ENCODE measurements at regions not wholly inside any gene's neighbourhood (a gene's known extent, or its start where the extent isn't known, plus 50 kb on each side); places are given as distances from the start of the nearest gene placed in this dataset.
"Not testable (repeated sequence)": the region's sequence is repeated elsewhere in the genome, so short reads cannot be mapped to it uniquely, and the experiment has no call there.

DNA sequence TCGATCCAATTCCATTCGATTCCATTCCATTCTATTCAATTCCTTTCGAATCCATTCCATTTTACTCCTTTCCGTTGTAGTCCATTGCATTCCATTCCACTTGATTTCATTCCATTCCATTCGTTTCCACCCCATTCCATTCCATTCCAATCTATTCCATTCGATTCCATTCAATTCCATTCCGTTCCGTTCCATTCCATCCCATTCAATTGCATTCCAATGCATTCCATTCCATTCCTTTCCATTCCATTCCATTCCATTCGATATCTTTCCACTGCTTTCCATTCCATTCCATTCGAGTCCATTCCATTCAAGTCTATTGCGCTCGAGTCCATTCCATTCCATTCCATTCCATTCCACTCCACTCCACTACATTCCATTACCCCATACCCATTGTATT is 2568.7 kb upstream of the TPTE start:
- H4K20me1 ChIP-seq (ENCODE audit: low read depth, low read length) = no peaks in the 10 kb centered on the region
- no peak overlapping the region for H3K9ac ChIP-seq (ENCODE audit: low read length)
- no peaks in the 10 kb centered on the region for H3K27me3 ChIP-seq (ENCODE audit: low read length)
- no peak overlapping the region for H2AFZ ChIP-seq (ENCODE audit: low read depth, low read length, severe bottlenecking)
- H3K36me3 ChIP-seq (ENCODE audit: low read length) = no peaks in the 10 kb centered on the region
- peaks cover 99% of the 10 kb centered on the region for H3K9me3 ChIP-seq (ENCODE audit: insufficient read depth, low read length)
- no peaks in the 10 kb centered on the region for H3K79me2 ChIP-seq (ENCODE audit: insufficient read depth, low read length)
- H3K4me3 ChIP-seq (ENCODE audit: insufficient read depth, low read length, poor library complexity, severe bottlenecking) = no peak overlapping the region
- no peak overlapping the region for H3K4me2 ChIP-seq (ENCODE audit: low read depth, low read length, poor library complexity, severe bottlenecking)
- no peak for TF ChIP-seq EZH2phosphoT487 (conservative IDR thresholded peaks at IDR 0.05; ENCODE audit: low read length)
- TF ChIP-seq, protein P1, sequence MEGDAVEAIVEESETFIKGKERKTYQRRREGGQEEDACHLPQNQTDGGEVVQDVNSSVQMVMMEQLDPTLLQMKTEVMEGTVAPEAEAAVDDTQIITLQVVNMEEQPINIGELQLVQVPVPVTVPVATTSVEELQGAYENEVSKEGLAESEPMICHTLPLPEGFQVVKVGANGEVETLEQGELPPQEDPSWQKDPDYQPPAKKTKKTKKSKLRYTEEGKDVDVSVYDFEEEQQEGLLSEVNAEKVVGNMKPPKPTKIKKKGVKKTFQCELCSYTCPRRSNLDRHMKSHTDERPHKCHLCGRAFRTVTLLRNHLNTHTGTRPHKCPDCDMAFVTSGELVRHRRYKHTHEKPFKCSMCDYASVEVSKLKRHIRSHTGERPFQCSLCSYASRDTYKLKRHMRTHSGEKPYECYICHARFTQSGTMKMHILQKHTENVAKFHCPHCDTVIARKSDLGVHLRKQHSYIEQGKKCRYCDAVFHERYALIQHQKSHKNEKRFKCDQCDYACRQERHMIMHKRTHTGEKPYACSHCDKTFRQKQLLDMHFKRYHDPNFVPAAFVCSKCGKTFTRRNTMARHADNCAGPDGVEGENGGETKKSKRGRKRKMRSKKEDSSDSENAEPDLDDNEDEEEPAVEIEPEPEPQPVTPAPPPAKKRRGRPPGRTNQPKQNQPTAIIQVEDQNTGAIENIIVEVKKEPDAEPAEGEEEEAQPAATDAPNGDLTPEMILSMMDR (IDR thresholded peaks at IDR 0.05; ENCODE audit: insufficient read depth, low read length, poor library complexity, severe bottlenecking) = no peak
- no peak overlapping the region for H3K27ac ChIP-seq (ENCODE audit: low read depth, low read length)
- H3K9me2 ChIP-seq (replicated peaks; ENCODE audit: insufficient read depth, low read length) = no peaks in the 10 kb centered on the region
- no peaks in the 10 kb centered on the region for H3F3A ChIP-seq (ENCODE audit: insufficient read depth)

DNA sequence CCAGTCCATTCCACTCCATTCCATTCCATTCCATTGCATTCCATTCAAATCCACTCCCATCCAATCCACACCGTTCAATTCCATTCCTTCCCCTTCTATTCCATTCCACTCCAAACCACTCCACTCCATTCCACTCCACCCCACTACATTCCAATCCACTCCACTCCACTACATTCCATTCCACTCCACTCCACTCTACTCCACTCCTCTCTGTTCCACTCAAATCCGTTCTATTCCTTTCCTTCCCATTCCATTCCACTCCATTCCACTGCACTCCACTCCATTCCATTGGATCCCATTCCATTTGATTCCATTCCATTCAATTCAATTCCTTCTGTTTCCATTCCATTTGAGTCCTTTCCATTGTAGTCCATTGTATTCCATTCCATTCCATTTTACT is 2568.3 kb upstream of the TPTE start:
- Histone ChIP-seq H3K9ac (ENCODE audit: low read length) (no peak overlapping the region), H4K20me1 (ENCODE audit: low read depth, low read length) (no peaks in the 10 kb centered on the region), H3K4me3 (ENCODE audit: insufficient read depth, low read length, poor library complexity, severe bottlenecking) (no peak overlapping the region), H3K9me2 (replicated peaks; ENCODE audit: insufficient read depth, low read length) (no peaks in the 10 kb centered on the region), H3K9me3 (ENCODE audit: insufficient read depth, low read length) (peaks cover 99% of the 10 kb centered on the region), H3K27me3 (ENCODE audit: low read length) (no peaks in the 10 kb centered on the region), H3K4me2 (ENCODE audit: low read depth, low read length, poor library complexity, severe bottlenecking) (no peak overlapping the region), H3K27ac (ENCODE audit: low read depth, low read length) (no peak overlapping the region), H3K36me3 (ENCODE audit: low read length) (no peaks in the 10 kb centered on the region), H3K79me2 (ENCODE audit: insufficient read depth, low read length) (no peaks in the 10 kb centered on the region), H2AFZ (ENCODE audit: low read depth, low read length, severe bottlenecking) (no peak overlapping the region), H3F3A (ENCODE audit: insufficient read depth) (no peaks in the 10 kb centered on the region)
- TF ChIP-seq, protein P1 (IDR thresholded peaks at IDR 0.05; ENCODE audit: insufficient read depth, low read length, poor library complexity, severe bottlenecking) = no peak
- no peak for TF ChIP-seq EZH2phosphoT487 (conservative IDR thresholded peaks at IDR 0.05; ENCODE audit: low read length)

DNA sequence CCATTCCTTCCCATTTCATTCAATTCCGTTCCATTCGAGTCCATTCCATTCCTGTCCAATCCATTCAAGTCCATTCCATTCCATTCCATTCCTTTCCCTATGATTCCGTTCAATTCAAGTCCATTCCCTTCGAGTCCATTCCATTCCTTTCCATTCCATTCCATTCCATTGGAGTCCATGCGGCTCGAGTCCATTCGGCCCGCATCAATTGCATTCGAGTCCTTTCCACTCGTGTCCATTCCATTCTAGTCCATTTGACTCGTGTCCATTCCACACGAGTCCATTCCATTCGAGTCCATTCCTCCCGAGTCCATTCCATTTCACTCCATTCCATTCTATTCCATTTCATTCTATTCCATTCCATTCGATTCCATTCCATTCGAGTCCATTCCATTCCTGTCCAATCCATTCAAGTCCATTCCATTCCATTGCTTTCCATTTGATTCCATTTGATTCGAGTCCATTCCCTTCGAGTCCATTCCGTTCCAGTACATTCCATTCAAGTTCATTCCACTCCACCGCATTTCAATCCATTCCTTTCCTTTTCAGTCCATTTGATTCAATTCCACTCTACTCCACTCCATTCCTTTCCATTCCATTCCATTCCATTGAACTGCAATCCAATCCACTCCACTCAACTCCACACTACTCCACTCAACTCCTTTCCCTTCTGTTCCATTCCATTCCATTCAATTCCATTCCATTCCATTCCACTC is 2565.9 kb upstream of the TPTE start:
- H3K4me2 ChIP-seq (ENCODE audit: low read depth, low read length, poor library complexity, severe bottlenecking); H3K4me3 ChIP-seq (ENCODE audit: insufficient read depth, low read length, poor library complexity, severe bottlenecking); H3K36me3 ChIP-seq (ENCODE audit: low read length); H2AFZ ChIP-seq (ENCODE audit: low read depth, low read length, severe bottlenecking); H3K27me3 ChIP-seq (ENCODE audit: low read length); H3K9me2 ChIP-seq (replicated peaks; ENCODE audit: insufficient read depth, low read length); H3K9ac ChIP-seq (ENCODE audit: low read length); H4K20me1 ChIP-seq (ENCODE audit: low read depth, low read length); H3F3A ChIP-seq (ENCODE audit: insufficient read depth); H3K79me2 ChIP-seq (ENCODE audit: insufficient read depth, low read length); H3K27ac ChIP-seq (ENCODE audit: low read depth, low read length): not testable (repeated sequence)
- peaks cover 77% of the 10 kb centered on the region for H3K9me3 ChIP-seq (ENCODE audit: insufficient read depth, low read length)

DNA sequence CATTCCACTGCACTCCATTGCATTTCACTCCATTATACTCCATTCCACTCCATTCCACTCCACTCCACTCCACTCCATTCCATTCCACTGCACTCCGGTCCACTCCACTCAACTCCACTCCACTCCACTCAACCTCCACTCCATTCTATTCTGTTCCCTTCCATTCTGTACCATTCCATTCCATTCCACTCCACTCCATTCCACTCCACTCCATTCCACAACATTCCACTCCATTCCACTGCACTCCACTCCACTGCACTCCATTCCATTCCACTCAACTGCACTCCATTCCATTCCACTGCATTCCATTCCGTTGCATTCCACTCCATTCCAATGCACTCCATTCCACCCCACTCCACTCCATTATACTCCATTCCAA is 2565.3 kb upstream of the TPTE start:
- peaks cover 71% of the 10 kb centered on the region for H3K9me3 ChIP-seq (ENCODE audit: insufficient read depth, low read length)
- H3K27me3 ChIP-seq (ENCODE audit: low read length) = not testable (repeated sequence)

DNA sequence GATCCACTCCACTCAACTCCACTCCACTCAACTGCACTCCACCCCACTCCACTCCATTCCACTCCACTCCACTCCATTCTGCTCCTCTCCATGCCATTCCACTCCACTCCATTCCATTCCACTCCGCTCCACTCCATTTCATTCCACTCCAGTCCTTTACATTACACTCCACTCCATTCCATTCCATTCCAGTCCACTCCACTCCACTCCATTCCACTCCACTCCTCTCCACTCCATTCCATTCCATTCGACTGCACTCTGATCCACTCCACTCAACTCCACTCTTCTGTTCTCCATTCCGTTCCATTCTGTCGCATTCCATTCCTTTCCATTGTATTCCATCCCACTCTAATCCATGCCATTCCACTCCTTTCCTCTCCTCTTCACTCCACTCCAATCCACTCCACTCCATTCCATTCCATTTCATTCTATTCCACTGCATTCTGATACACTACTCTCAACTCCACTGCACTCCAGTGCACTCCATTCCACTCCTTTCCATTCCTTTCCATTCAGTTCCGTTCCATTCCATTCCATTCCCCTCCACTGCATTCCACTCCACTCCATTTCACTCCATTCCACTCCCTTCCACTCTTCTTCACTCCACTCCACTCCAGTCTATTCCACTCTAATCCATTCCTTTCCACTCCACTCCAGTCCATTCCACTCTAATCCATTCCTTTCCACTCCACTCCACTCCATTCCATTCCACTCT is 2564.2 kb upstream of the TPTE start:
- H3K27ac ChIP-seq (ENCODE audit: low read depth, low read length); H3K9me2 ChIP-seq (replicated peaks; ENCODE audit: insufficient read depth, low read length); H3K36me3 ChIP-seq (ENCODE audit: low read length); H3K9ac ChIP-seq (ENCODE audit: low read length); H2AFZ ChIP-seq (ENCODE audit: low read depth, low read length, severe bottlenecking); H3K4me3 ChIP-seq (ENCODE audit: insufficient read depth, low read length, poor library complexity, severe bottlenecking); H3K27me3 ChIP-seq (ENCODE audit: low read length); H3K79me2 ChIP-seq (ENCODE audit: insufficient read depth, low read length); H3F3A ChIP-seq (ENCODE audit: insufficient read depth); H4K20me1 ChIP-seq (ENCODE audit: low read depth, low read length); H3K4me2 ChIP-seq (ENCODE audit: low read depth, low read length, poor library complexity, severe bottlenecking): not testable (repeated sequence)
- peaks cover 61% of the 10 kb centered on the region for H3K9me3 ChIP-seq (ENCODE audit: insufficient read depth, low read length)

More for the DNA sequence above, 2565.3 kb upstream of the TPTE start:
- H3K4me2 ChIP-seq (ENCODE audit: low read depth, low read length, poor library complexity, severe bottlenecking); H3K79me2 ChIP-seq (ENCODE audit: insufficient read depth, low read length); H3F3A ChIP-seq (ENCODE audit: insufficient read depth); H4K20me1 ChIP-seq (ENCODE audit: low read depth, low read length); H3K4me3 ChIP-seq (ENCODE audit: insufficient read depth, low read length, poor library complexity, severe bottlenecking); H2AFZ ChIP-seq (ENCODE audit: low read depth, low read length, severe bottlenecking); H3K36me3 ChIP-seq (ENCODE audit: low read length); H3K9ac ChIP-seq (ENCODE audit: low read length); H3K27ac ChIP-seq (ENCODE audit: low read depth, low read length); H3K9me2 ChIP-seq (replicated peaks; ENCODE audit: insufficient read depth, low read length): not testable (repeated sequence)

Data from SU-DHL-6 (cell line).